ENCODE measurements at regions not wholly inside any gene's neighbourhood (a gene's known extent, or its start where the extent isn't known, plus 50 kb on each side); places are given as distances from the start of the nearest gene placed in this dataset.
A peak's percentile ranks its signal among the peaks of the same experiment; 100 is the strongest.

GRCh38 chr10:44647877-44648542, 263.1 kb upstream of the CXCL12 start (continued):
- no peak for TF ChIP-seq PATZ1 (CRISPR knock-in tag; IDR thresholded peaks at IDR 0.05; ENCODE audit: borderline replicate concordance)
- no peak for TF ChIP-seq ESRRG (CRISPR knock-in tag; IDR thresholded peaks at IDR 0.05)
- TF ChIP-seq ARNTL (CRISPR knock-in tag; IDR thresholded peaks at IDR 0.05; ENCODE audit: borderline replicate concordance, low read depth): no peak
- TF ChIP-seq OSR1 (CRISPR knock-in tag; IDR thresholded peaks at IDR 0.05): no peak
- no peak for TF ChIP-seq ZFP30 (CRISPR knock-in tag; IDR thresholded peaks at IDR 0.05)

GRCh38 chr10:44650691-44651661, 260.2 kb upstream of the TMEM72 start:
- no peak for ATAC-seq
- TF ChIP-seq ISL1 (CRISPR knock-in tag; IDR thresholded peaks at IDR 0.05): no peak
- no peak for TF ChIP-seq ARNTL (CRISPR knock-in tag; IDR thresholded peaks at IDR 0.05; ENCODE audit: borderline replicate concordance, low read depth)
- TF ChIP-seq CSRNP3 (CRISPR knock-in tag; IDR thresholded peaks at IDR 0.05): no peak
- TF ChIP-seq BACH2 (CRISPR knock-in tag; IDR thresholded peaks at IDR 0.05; ENCODE audit: borderline replicate concordance): no peak
- no peak for TF ChIP-seq SNAI2 (CRISPR knock-in tag; IDR thresholded peaks at IDR 0.05)
- TF ChIP-seq GLIS3 (CRISPR knock-in tag; IDR thresholded peaks at IDR 0.05): no peak
- TF ChIP-seq OSR1 (CRISPR knock-in tag; IDR thresholded peaks at IDR 0.05): no peak
- TF ChIP-seq TSHZ2 (CRISPR knock-in tag; IDR thresholded peaks at IDR 0.05): no peak

GRCh38 chr10:44651834-44652233, 259.3 kb upstream of the TMEM72 start:
- peak; percentile 40; the same call in 2 of the 3 replicates for ATAC-seq
- no peak for TF ChIP-seq GLIS3 (CRISPR knock-in tag; IDR thresholded peaks at IDR 0.05)
- no peak for TF ChIP-seq ZFP3 (CRISPR knock-in tag; IDR thresholded peaks at IDR 0.05)
- TF ChIP-seq ZFP30 (CRISPR knock-in tag; IDR thresholded peaks at IDR 0.05): no peak
- TF ChIP-seq OSR1 (CRISPR knock-in tag; IDR thresholded peaks at IDR 0.05): no peak
- TF ChIP-seq ZNF565 (CRISPR knock-in tag; conservative IDR thresholded peaks at IDR 0.05; ENCODE audit: low read depth): no peak
- TF ChIP-seq PPARA (CRISPR knock-in tag; IDR thresholded peaks at IDR 0.05; ENCODE audit: borderline replicate concordance): no peak
- TF ChIP-seq ISL1 (CRISPR knock-in tag; IDR thresholded peaks at IDR 0.05): no peak
- TF ChIP-seq TCF4 (CRISPR knock-in tag; IDR thresholded peaks at IDR 0.05; ENCODE audit: borderline replicate concordance): no peak
- TF ChIP-seq PATZ1 (CRISPR knock-in tag; IDR thresholded peaks at IDR 0.05; ENCODE audit: borderline replicate concordance): no peak
- TF ChIP-seq TOX (CRISPR knock-in tag; IDR thresholded peaks at IDR 0.05; ENCODE audit: borderline replicate concordance): no peak
- no peak for TF ChIP-seq ZC3H10 (CRISPR knock-in tag; IDR thresholded peaks at IDR 0.05)

- no peak for ATAC-seq
- TF ChIP-seq ESRRG (CRISPR knock-in tag; IDR thresholded peaks at IDR 0.05): no peak
- TF ChIP-seq OSR1 (CRISPR knock-in tag; IDR thresholded peaks at IDR 0.05): no peak
- TF ChIP-seq ZC3H10 (CRISPR knock-in tag; IDR thresholded peaks at IDR 0.05): no peak
- TF ChIP-seq PPARA (CRISPR knock-in tag; IDR thresholded peaks at IDR 0.05; ENCODE audit: borderline replicate concordance): no peak
- TF ChIP-seq ISL1 (CRISPR knock-in tag; IDR thresholded peaks at IDR 0.05): no peak
These were observed 251.8 kb upstream of the TMEM72 start for GRCh38 chr10:44659320-44659719.

Data from SK-N-SH treated with all-trans-retinoic acid at 6 μM for 48 hours (cell line).